HCT116 (cell line): ENCODE measurements at regions not wholly inside any gene's neighbourhood (a gene's known extent, or its start where the extent isn't known, plus 50 kb on each side); places are given as distances from the start of the nearest gene placed in this dataset.
"Not testable (repeated sequence)": the region's sequence is repeated elsewhere in the genome, so short reads cannot be mapped to it uniquely, and the experiment has no call there.

Experiments used
- ATAC-seq: fragments of 200-7000 bp; cut with Tn5 transposase; 2 replicates; pipeline ENCODE4 v1.9.1; 2020; ENCODE audit warnings: mild to moderate bottlenecking, moderate library complexity
- BruUV-seq: library from RNA; stranded (reverse); fragments of 400-500 nt; replicated peaks from 2 replicates; lab custom pipeline; 2021; lab: Mats Ljungman, UMichigan
- CTCF ChIA-PET: fragments of 300-600 bp; sonication (Branson Sonifier 250); formaldehyde crosslinking; loops from one replicate; lab custom pipeline; 2021; ENCODE audit warnings: antibody characterized with exemption; lab: Charles Lee
- POLR2A ChIA-PET: fragments of 300-600, 350-600 bp; sonication (Branson Sonifier 250); formaldehyde crosslinking; loops from one replicate; lab custom pipeline; 2021; ENCODE audit warnings: antibody characterized with exemption; lab: Charles Lee
- RAD21 ChIA-PET, 2 experiments: fragments of 300-600 bp; sonication (Branson Sonifier 250); formaldehyde crosslinking; loops; one replicate each; lab custom pipeline; 2023; ENCODE audit warnings: low total read pairs in 2 of 2; ENCODE audit not compliant: uncharacterized antibody in 2 of 2, unreplicated experiment in 2 of 2, low non-redundant PET in 1 of 2; lab: Charles Lee
- DNase-seq: peaks from one replicate; pipeline ENCODE4 v3.0.0-alpha.2; 2010; ENCODE audit warnings: low read depth, low spot score
- H2AFZ ChIP-seq: fragments of 200-600 bp; shearing (Covaris generic), sonication (generic); 2 replicates; pipeline ENCODE4 v1.6.1; 2017; ENCODE audit warnings: low read depth, mixed run types, mixed read lengths, antibody characterized with exemption, low read length; ENCODE audit not compliant: poor library complexity, severe bottlenecking
- H3K27ac ChIP-seq: 2 replicates; pipeline ENCODE4 v1.5.1; 2012; ENCODE audit warnings: low read depth, low read length
- H3K27me3 ChIP-seq: fragments of 200-600 bp; sonication (generic); 2 replicates; pipeline ENCODE4 v1.6.1; 2016; ENCODE audit warnings: mixed run types, low read length, mixed read lengths; ENCODE audit not compliant: insufficient read depth
- H3K36me3 ChIP-seq, 2 experiments: fragments of 200-500 bp in 1 of 2; fragments of 200-600 bp in 1 of 2; sonication (Bioruptor generic) in 1 of 2; sonication (generic) in 1 of 2; 2 replicates each; pipeline versions ENCODE4 v1.5.1 to v1.6.1; 2014 to 2016; ENCODE audit warnings: low read length in 2 of 2, inconsistent platforms in 1 of 2, mixed read lengths in 1 of 2, mixed run types in 1 of 2; ENCODE audit not compliant: insufficient read depth in 2 of 2, control insufficient read depth in 1 of 2
- H3K4me1 ChIP-seq, 2 experiments: fragments of 200-600 bp in 1 of 2; sonication (generic) in 1 of 2; 2 replicates each; pipeline versions ENCODE4 v1.5.1 to v1.6.1; 2012 to 2017; ENCODE audit warnings: low read length in 2 of 2, inconsistent platforms in 1 of 2, mild to moderate bottlenecking in 1 of 2, mixed read lengths in 1 of 2, mixed run types in 1 of 2, moderate library complexity in 1 of 2; ENCODE audit not compliant: insufficient read depth in 2 of 2, control insufficient read depth in 1 of 2
- H3K4me2 ChIP-seq: fragments of 200-600 bp; sonication (generic); 2 replicates; pipeline ENCODE4 v1.6.1; 2017; ENCODE audit warnings: mixed run types, low read length, mixed read lengths
- H3K4me3 ChIP-seq, 2 experiments: fragments of 200-600 bp in 1 of 2; sonication (generic) in 1 of 2; replicated peaks in 1 of 2; 2 replicates each; pipeline ENCODE4 v1.5.1; 2011 to 2016; ENCODE audit warnings: low read length in 2 of 2, control low read depth in 1 of 2, low read depth in 1 of 2, mild to moderate bottlenecking in 1 of 2, mixed read lengths in 1 of 2, mixed run types in 1 of 2
- H3K79me2 ChIP-seq: fragments of 200-600 bp; sonication (generic); 2 replicates; pipeline ENCODE4 v1.6.1; 2017; ENCODE audit warnings: mild to moderate bottlenecking, mixed run types, low read length, moderate library complexity, mixed read lengths; ENCODE audit not compliant: insufficient read depth
- H3K9ac ChIP-seq: fragments of 200-600 bp; sonication (generic); 2 replicates; pipeline ENCODE4 v1.6.1; 2016; ENCODE audit warnings: low read length, mixed read lengths
- H3K9me2 ChIP-seq: fragments of 200-600 bp; sonication (generic), shearing (Covaris generic); 2 replicates; pipeline ENCODE4 v1.6.1; 2017; ENCODE audit warnings: mixed run types, mild to moderate bottlenecking, moderate library complexity; ENCODE audit not compliant: insufficient read depth
- H3K9me3 ChIP-seq, 2 experiments: fragments of 200-500 bp in 1 of 2; fragments of 200-600 bp in 1 of 2; sonication (Bioruptor generic) in 1 of 2; sonication (generic) in 1 of 2; 2 replicates each; pipeline ENCODE4 v1.6.1; 2014 to 2017; ENCODE audit warnings: low read length in 2 of 2, mixed read lengths in 2 of 2, inconsistent platforms in 1 of 2, low read depth in 1 of 2, mild to moderate bottlenecking in 1 of 2, mixed run types in 1 of 2, moderate library complexity in 1 of 2; ENCODE audit not compliant: control insufficient read depth in 1 of 2, insufficient read depth in 1 of 2
- H4K20me1 ChIP-seq: fragments of 200-600 bp; sonication (generic), shearing (Covaris generic); 2 replicates; pipeline ENCODE4 v1.6.1; 2017; ENCODE audit warnings: mixed run types, mild to moderate bottlenecking, moderate library complexity; ENCODE audit not compliant: insufficient read depth
- EGR1 ChIP-seq: IDR thresholded peaks from 2 replicates; pipeline ENCODE4 v1.6.1; 2012; ENCODE audit warnings: low read depth
- ELF1 ChIP-seq: IDR thresholded peaks from 2 replicates; pipeline ENCODE4 v1.6.1; 2012; ENCODE audit warnings: low read depth, borderline replicate concordance
- EZH2 ChIP-seq: fragments of 200-600 bp; sonication (generic); IDR thresholded peaks from 2 replicates; pipeline ENCODE4 v1.6.1; 2017; ENCODE audit warnings: antibody characterized with exemption, mixed run types
- ZFX ChIP-seq: fragments of 450-650 bp; IDR thresholded peaks from 2 replicates; pipeline ENCODE4 v1.6.1; 2017
- intact Hi-C: fragments of 100-400 bp; cut with micrococcal nuclease; formaldehyde crosslinking; loops from 2 replicates; pipeline ENCODE4 v1.10.0; 2022
- TF ChIP-seq, protein P1 (sequence below), 3 experiments: fragments of 200-600 bp in 1 of 3; sonication (generic) in 1 of 3; IDR thresholded peaks in 2 of 3; conservative IDR thresholded peaks in 1 of 3; 2 replicates each; pipeline ENCODE4 v1.5.1; 2012 to 2017; ENCODE audit warnings: low read depth in 2 of 3, low read length in 2 of 3, antibody characterized with exemption in 1 of 3, borderline replicate concordance in 1 of 3, control low read depth in 1 of 3, mild to moderate bottlenecking in 1 of 3, mixed read lengths in 1 of 3, mixed run types in 1 of 3, moderate library complexity in 1 of 3; ENCODE audit not compliant: insufficient read depth in 1 of 3

DNA sequence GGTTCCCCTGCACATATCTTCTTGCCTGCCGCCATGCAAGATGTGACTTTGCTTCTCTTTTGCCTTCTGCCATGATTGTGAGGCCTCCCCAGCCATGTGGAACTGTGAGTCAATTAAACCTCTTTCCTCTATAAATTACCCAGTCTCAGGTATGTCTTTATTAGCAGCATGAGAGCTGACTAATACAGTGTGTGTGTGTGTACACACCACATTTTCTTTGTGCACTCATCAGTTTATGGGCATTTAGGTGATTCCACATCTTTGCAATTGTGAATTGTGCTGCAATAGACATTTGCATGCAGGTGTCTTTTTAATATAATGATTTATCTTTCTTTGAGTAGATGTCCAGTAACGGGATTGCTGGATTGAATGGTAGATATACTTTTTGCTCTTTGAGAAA is 122.4 kb upstream of the ITGB1 start:
- BruUV-seq, H3K9me2 ChIP-seq, H3K9me3 ChIP-seq, ATAC-seq, H3K4me2 ChIP-seq, H3K4me1 ChIP-seq, H3K27ac ChIP-seq, H3K79me2 ChIP-seq, CTCF ChIA-PET, H2AFZ ChIP-seq, H3K27me3 ChIP-seq, RAD21 ChIA-PET, H3K36me3 ChIP-seq, H3K9ac ChIP-seq, H4K20me1 ChIP-seq, DNase-seq, POLR2A ChIA-PET, H3K4me3 ChIP-seq, intact Hi-C loops: not testable (repeated sequence)

DNA sequence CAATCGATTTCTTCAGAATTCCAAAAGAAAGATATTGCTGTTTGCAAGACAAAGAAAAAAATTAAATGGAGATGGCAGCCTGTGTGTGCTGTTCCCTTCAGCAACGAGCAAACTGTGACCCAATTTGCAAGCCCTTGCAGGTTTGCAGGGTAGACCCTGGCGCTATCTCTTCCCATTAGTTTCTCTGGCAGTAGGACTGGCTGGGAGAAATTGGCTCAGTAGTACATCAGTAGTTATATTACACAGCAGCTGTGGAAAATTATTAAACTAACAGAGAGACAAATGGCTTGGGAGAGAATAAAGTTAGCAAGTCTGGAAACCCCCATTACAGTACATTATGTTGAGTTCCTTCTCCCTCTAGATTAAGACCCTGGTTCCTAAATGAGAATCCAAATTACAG is 116.4 kb upstream of the ITGB1 start:
- no peaks in the 10 kb centered on the region for H4K20me1 ChIP-seq
- ChIA-PET RAD21 (no interaction called here), POLR2A (no interaction called here), CTCF (no interaction called here)
- H3K9me3 ChIP-seq: no peaks in the 10 kb centered on the region
- H3K9me2 ChIP-seq: no peaks in the 10 kb centered on the region
- no peaks in the 10 kb centered on the region for H3K79me2 ChIP-seq
- H3K9ac ChIP-seq: no peak overlapping the region
- H3K27me3 ChIP-seq: no peaks in the 10 kb centered on the region
- ATAC-seq: no peak
- no peak overlapping the region for H3K4me2 ChIP-seq
- no peak overlapping the region for H2AFZ ChIP-seq
- no TSS peak for BruUV-seq
- TF ChIP-seq EGR1: no peak
- TF ChIP-seq ELF1: no peak
- TF ChIP-seq, protein P1, sequence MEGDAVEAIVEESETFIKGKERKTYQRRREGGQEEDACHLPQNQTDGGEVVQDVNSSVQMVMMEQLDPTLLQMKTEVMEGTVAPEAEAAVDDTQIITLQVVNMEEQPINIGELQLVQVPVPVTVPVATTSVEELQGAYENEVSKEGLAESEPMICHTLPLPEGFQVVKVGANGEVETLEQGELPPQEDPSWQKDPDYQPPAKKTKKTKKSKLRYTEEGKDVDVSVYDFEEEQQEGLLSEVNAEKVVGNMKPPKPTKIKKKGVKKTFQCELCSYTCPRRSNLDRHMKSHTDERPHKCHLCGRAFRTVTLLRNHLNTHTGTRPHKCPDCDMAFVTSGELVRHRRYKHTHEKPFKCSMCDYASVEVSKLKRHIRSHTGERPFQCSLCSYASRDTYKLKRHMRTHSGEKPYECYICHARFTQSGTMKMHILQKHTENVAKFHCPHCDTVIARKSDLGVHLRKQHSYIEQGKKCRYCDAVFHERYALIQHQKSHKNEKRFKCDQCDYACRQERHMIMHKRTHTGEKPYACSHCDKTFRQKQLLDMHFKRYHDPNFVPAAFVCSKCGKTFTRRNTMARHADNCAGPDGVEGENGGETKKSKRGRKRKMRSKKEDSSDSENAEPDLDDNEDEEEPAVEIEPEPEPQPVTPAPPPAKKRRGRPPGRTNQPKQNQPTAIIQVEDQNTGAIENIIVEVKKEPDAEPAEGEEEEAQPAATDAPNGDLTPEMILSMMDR (IDR thresholded peaks at IDR 0.05 in 2 of 3, conservative IDR thresholded peaks at IDR 0.05 in 1 of 3; ENCODE audit: borderline replicate concordance in 1 of 3, insufficient read depth in 1 of 3, low read depth in 2 of 3, low read length in 2 of 3): no peak
- TF ChIP-seq EZH2: no peak
- no peak for TF ChIP-seq ZFX
- DNase-seq: no peak
- intact Hi-C loops: no loop called here
- H3K4me1 ChIP-seq: no peaks in the 10 kb centered on the region
- no peaks in the 10 kb centered on the region for H3K36me3 ChIP-seq
- H3K4me3 ChIP-seq: no peak overlapping the region
- no peak overlapping the region for H3K27ac ChIP-seq
